ENCODE measurements at regions not wholly inside any gene's neighbourhood (a gene's known extent, or its start where the extent isn't known, plus 50 kb on each side); places are given as distances from the start of the nearest gene placed in this dataset.

- Histone ChIP-seq H3K4me1 (ENCODE audit: control insufficient read depth in 2 of 2, insufficient read depth in 2 of 2, low read length in 2 of 2) (no peaks in the 10 kb centered on the region), H3K79me2 (ENCODE audit: control insufficient read depth, insufficient read depth, low read length) (no peaks in the 10 kb centered on the region), H4K20me1 (ENCODE audit: control insufficient read depth, insufficient read depth, low read length, poor library complexity, severe bottlenecking) (no peaks in the 10 kb centered on the region), H3K4me3 (ENCODE audit: control extremely low read depth in 1 of 5, extremely low read depth in 1 of 5, insufficient read depth in 1 of 5, low read depth in 2 of 5, low read length in 4 of 5) (no peak overlapping the region), H3K27ac (ENCODE audit: low read length in 2 of 2) (no peak overlapping the region), H3K27me3 (replicated peaks in 1 of 4; ENCODE audit: control extremely low read depth in 1 of 4, control insufficient read depth in 3 of 4, insufficient read depth in 4 of 4, low read length in 3 of 4) (no peaks in the 10 kb centered on the region), H3K9ac (ENCODE audit: low read length) (no peak overlapping the region), H3K4me2 (replicated peaks; ENCODE audit: low read depth, low read length, poor library complexity, severe bottlenecking) (no peak overlapping the region), H3K36me3 (replicated peaks in 1 of 2; ENCODE audit: control extremely low read depth in 1 of 2, control insufficient read depth in 1 of 2, extremely low read depth in 1 of 2, insufficient read depth in 2 of 2, low read length in 1 of 2) (no peaks in the 10 kb centered on the region), H3K9me3 (ENCODE audit: control extremely low read depth in 1 of 3, control insufficient read depth in 2 of 3, insufficient read depth in 1 of 3, low read length in 2 of 3) (no peaks in the 10 kb centered on the region), H2AFZ (ENCODE audit: insufficient read depth, low read depth, low read length, poor library complexity, severe bottlenecking) (no peak overlapping the region)
- intact Hi-C loops (cut with micrococcal nuclease): no loop called here
- Mint-ChIP-seq H3K9me3 (ENCODE audit: insufficient read depth) (no peaks in the 10 kb centered on the region), H3K4me3 (no peak overlapping the region), H3K4me1 (no peaks in the 10 kb centered on the region), H3K27me3 (no peaks in the 10 kb centered on the region), H3K27ac (no peak overlapping the region)
- POLR2A ChIA-PET: no interaction called here
- 80% methylated on average over 1 of the region's 1 CpG for WGBS (ENCODE audit: insufficient coverage)
- DNase-seq (no peak), ATAC-seq (ENCODE audit: low read depth) (no peak)
- CTCF ChIA-PET: no interaction called here
- no peak for TF ChIP-seq EZH2 (IDR thresholded peaks at IDR 0.05; ENCODE audit: borderline replicate concordance, insufficient read depth, low read depth, low read length, poor library complexity, severe bottlenecking)
- TF ChIP-seq, protein P1, sequence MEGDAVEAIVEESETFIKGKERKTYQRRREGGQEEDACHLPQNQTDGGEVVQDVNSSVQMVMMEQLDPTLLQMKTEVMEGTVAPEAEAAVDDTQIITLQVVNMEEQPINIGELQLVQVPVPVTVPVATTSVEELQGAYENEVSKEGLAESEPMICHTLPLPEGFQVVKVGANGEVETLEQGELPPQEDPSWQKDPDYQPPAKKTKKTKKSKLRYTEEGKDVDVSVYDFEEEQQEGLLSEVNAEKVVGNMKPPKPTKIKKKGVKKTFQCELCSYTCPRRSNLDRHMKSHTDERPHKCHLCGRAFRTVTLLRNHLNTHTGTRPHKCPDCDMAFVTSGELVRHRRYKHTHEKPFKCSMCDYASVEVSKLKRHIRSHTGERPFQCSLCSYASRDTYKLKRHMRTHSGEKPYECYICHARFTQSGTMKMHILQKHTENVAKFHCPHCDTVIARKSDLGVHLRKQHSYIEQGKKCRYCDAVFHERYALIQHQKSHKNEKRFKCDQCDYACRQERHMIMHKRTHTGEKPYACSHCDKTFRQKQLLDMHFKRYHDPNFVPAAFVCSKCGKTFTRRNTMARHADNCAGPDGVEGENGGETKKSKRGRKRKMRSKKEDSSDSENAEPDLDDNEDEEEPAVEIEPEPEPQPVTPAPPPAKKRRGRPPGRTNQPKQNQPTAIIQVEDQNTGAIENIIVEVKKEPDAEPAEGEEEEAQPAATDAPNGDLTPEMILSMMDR (IDR thresholded peaks at IDR 0.05): no peak
Measured at GRCh38 chr5:97498657-97499056, 315.6 kb upstream of the RIOK2 start.

DNA sequence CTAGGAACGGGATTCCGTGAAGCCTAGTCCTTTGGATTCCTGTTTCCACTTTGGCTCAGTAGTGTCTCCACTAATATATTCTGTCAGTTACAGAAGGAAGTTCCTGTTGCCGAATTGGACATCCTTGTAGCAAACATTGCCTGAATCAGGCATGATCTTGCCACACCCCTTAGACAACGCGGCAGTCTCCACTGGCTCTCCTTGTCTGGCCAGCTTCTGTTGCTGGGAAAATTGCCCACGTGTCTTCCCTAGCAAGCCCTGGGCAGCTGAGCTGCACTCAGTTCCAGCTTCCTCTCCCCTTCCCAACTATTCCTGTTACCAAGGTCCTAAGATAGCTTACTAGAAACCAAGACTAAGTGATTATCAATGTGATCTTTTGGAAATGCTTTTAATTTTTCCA, 316.6 kb upstream of the RIOK2 start:
- no peak overlapping the region for H3K4me3 ChIP-seq (ENCODE audit: control extremely low read depth in 1 of 5, extremely low read depth in 1 of 5, insufficient read depth in 1 of 5, low read depth in 2 of 5, low read length in 4 of 5)
- H3K9me3 ChIP-seq (ENCODE audit: control extremely low read depth in 1 of 3, control insufficient read depth in 2 of 3, insufficient read depth in 1 of 3, low read length in 2 of 3): no peaks in the 10 kb centered on the region
- no peak overlapping the region for H3K9ac ChIP-seq (ENCODE audit: low read length)
- POLR2A ChIA-PET: no interaction called here
- Mint-ChIP-seq H3K27ac (no peak overlapping the region), H3K27me3 (no peaks in the 10 kb centered on the region), H3K4me1 (no peaks in the 10 kb centered on the region), H3K9me3 (ENCODE audit: insufficient read depth) (no peaks in the 10 kb centered on the region), H3K4me3 (no peak overlapping the region)
- intact Hi-C loops (cut with micrococcal nuclease): no loop called here
- H3K27ac ChIP-seq (ENCODE audit: low read length in 2 of 2): no peak overlapping the region
- H3K79me2 ChIP-seq (ENCODE audit: control insufficient read depth, insufficient read depth, low read length): no peaks in the 10 kb centered on the region
- H3K36me3 ChIP-seq (replicated peaks in 1 of 2; ENCODE audit: control extremely low read depth in 1 of 2, control insufficient read depth in 1 of 2, extremely low read depth in 1 of 2, insufficient read depth in 2 of 2, low read length in 1 of 2): no peaks in the 10 kb centered on the region
- TF ChIP-seq, protein P1 (IDR thresholded peaks at IDR 0.05): no peak
- H3K4me2 ChIP-seq (replicated peaks; ENCODE audit: low read depth, low read length, poor library complexity, severe bottlenecking): no peak overlapping the region
- DNase-seq (no peak), ATAC-seq (ENCODE audit: low read depth) (no peak)
- H4K20me1 ChIP-seq (ENCODE audit: control insufficient read depth, insufficient read depth, low read length, poor library complexity, severe bottlenecking): no peaks in the 10 kb centered on the region
- no peak overlapping the region for H2AFZ ChIP-seq (ENCODE audit: insufficient read depth, low read depth, low read length, poor library complexity, severe bottlenecking)
- H3K27me3 ChIP-seq (replicated peaks in 1 of 4; ENCODE audit: control extremely low read depth in 1 of 4, control insufficient read depth in 3 of 4, insufficient read depth in 4 of 4, low read length in 3 of 4): no peaks in the 10 kb centered on the region
- WGBS (ENCODE audit: insufficient coverage): 95% methylated on average over 6 of the region's 6 CpGs
- H3K4me1 ChIP-seq (ENCODE audit: control insufficient read depth in 2 of 2, insufficient read depth in 2 of 2, low read length in 2 of 2): no peaks in the 10 kb centered on the region
- CTCF ChIA-PET: no interaction called here
